ENCODE measurements at regions not wholly inside any gene's neighbourhood (a gene's known extent, or its start where the extent isn't known, plus 50 kb on each side); places are given as distances from the start of the nearest gene placed in this dataset.

- H3K79me1 ChIP-seq (ENCODE audit: low read length): no peaks in the 10 kb centered on the region
- H2BK5ac ChIP-seq (ENCODE audit: low read length): no peak overlapping the region
Measured at GRCh38 chr2:156790343-156791037, 354.3 kb downstream of the GPD2 start.

GRCh38 chr2:156792242-156792840 is 356.2 kb downstream of the GPD2 start:
- no peaks in the 10 kb centered on the region for H3K4me1 ChIP-seq (ENCODE audit: control insufficient read depth, low read depth, low read length)
- WGBS (ENCODE audit: extremely low coverage, insufficient coverage, low lambda C conversion rate): no CpG with 5 or more reads among the region's 9 CpGs
- no peak for DNase-seq

More at GRCh38 chr2:156790343-156791037, 354.3 kb downstream of the GPD2 start:
- Histone ChIP-seq H3K9ac (ENCODE audit: low read length) (no peak overlapping the region), H3K27me3 (ENCODE audit: insufficient read depth, low read length, poor library complexity) (no peaks in the 10 kb centered on the region), H2AK5ac (ENCODE audit: low read length) (no peak overlapping the region), H2BK15ac (replicated peaks; ENCODE audit: low read depth) (no peak overlapping the region), H3K56ac (ENCODE audit: low read length) (no peak overlapping the region), H4K5ac (ENCODE audit: low read length) (no peak overlapping the region), H3K23ac (ENCODE audit: low read length) (no peak overlapping the region), H4K8ac (ENCODE audit: low read depth, low read length) (no peak overlapping the region), H3K27ac (ENCODE audit: low read depth, low read length) (no peak overlapping the region), H3K79me2 (ENCODE audit: control insufficient read depth, insufficient read depth, low read length) (no peaks in the 10 kb centered on the region), H3K4me3 (ENCODE audit: low read length) (no peak overlapping the region), H3K4ac (ENCODE audit: low read depth, low read length) (no peak overlapping the region), H3K4me2 (ENCODE audit: low read length) (no peak overlapping the region), H3K36me3 (ENCODE audit: control insufficient read depth, insufficient read depth, low read length) (no peaks in the 10 kb centered on the region), H2BK120ac (ENCODE audit: low read depth, low read length) (no peak overlapping the region), H3K18ac (ENCODE audit: low read length) (no peak overlapping the region), H3K4me1 (ENCODE audit: control insufficient read depth, low read depth, low read length) (no peaks in the 10 kb centered on the region)
- WGBS (ENCODE audit: extremely low coverage, insufficient coverage, low lambda C conversion rate): no CpG with 5 or more reads among the region's 3 CpGs
- no peak for DNase-seq

GRCh38 chr2:156797832-156798231 is 361.7 kb downstream of the GPD2 start:
- Histone ChIP-seq H3K9ac (ENCODE audit: low read length) (no peak overlapping the region), H3K36me3 (ENCODE audit: control insufficient read depth, insufficient read depth, low read length) (no peaks in the 10 kb centered on the region), H3K4me3 (ENCODE audit: low read length) (no peak overlapping the region), H3K27ac (ENCODE audit: low read depth, low read length) (no peak overlapping the region), H3K79me1 (ENCODE audit: low read length) (no peaks in the 10 kb centered on the region), H3K79me2 (ENCODE audit: control insufficient read depth, insufficient read depth, low read length) (no peaks in the 10 kb centered on the region), H3K4me2 (ENCODE audit: low read length) (no peak overlapping the region), H3K27me3 (ENCODE audit: insufficient read depth, low read length, poor library complexity) (no peaks in the 10 kb centered on the region), H3K23ac (ENCODE audit: low read length) (no peak overlapping the region), H2BK5ac (ENCODE audit: low read length) (no peak overlapping the region), H4K5ac (ENCODE audit: low read length) (no peak overlapping the region), H3K4ac (ENCODE audit: low read depth, low read length) (no peak overlapping the region), H3K18ac (ENCODE audit: low read length) (no peak overlapping the region), H2BK15ac (replicated peaks; ENCODE audit: low read depth) (no peak overlapping the region), H3K56ac (ENCODE audit: low read length) (no peak overlapping the region), H4K8ac (ENCODE audit: low read depth, low read length) (no peak overlapping the region), H2BK120ac (ENCODE audit: low read depth, low read length) (no peak overlapping the region), H2AK5ac (ENCODE audit: low read length) (no peak overlapping the region), H3K4me1 (ENCODE audit: control insufficient read depth, low read depth, low read length) (peaks cover 7% of the 10 kb centered on the region)
- WGBS (ENCODE audit: extremely low coverage, insufficient coverage, low lambda C conversion rate): no CpG with 5 or more reads among the region's 2 CpGs
- DNase-seq: no peak

More at GRCh38 chr2:156792242-156792840, 356.2 kb downstream of the GPD2 start:
- H3K4me2 ChIP-seq (ENCODE audit: low read length): no peak overlapping the region
- no peak overlapping the region for H3K27ac ChIP-seq (ENCODE audit: low read depth, low read length)
- no peak overlapping the region for H3K9ac ChIP-seq (ENCODE audit: low read length)
- H3K79me1 ChIP-seq (ENCODE audit: low read length): no peaks in the 10 kb centered on the region
- no peaks in the 10 kb centered on the region for H3K79me2 ChIP-seq (ENCODE audit: control insufficient read depth, insufficient read depth, low read length)
- no peak overlapping the region for H3K18ac ChIP-seq (ENCODE audit: low read length)
- no peak overlapping the region for H2BK15ac ChIP-seq (replicated peaks; ENCODE audit: low read depth)
- H3K56ac ChIP-seq (ENCODE audit: low read length): no peak overlapping the region
- H3K36me3 ChIP-seq (ENCODE audit: control insufficient read depth, insufficient read depth, low read length): no peaks in the 10 kb centered on the region
- no peak overlapping the region for H3K23ac ChIP-seq (ENCODE audit: low read length)
- no peak overlapping the region for H2BK5ac ChIP-seq (ENCODE audit: low read length)
- no peak overlapping the region for H4K8ac ChIP-seq (ENCODE audit: low read depth, low read length)
- H2AK5ac ChIP-seq (ENCODE audit: low read length): no peak overlapping the region
- H3K4me3 ChIP-seq (ENCODE audit: low read length): no peak overlapping the region
- H3K27me3 ChIP-seq (ENCODE audit: insufficient read depth, low read length, poor library complexity): no peaks in the 10 kb centered on the region
- H2BK120ac ChIP-seq (ENCODE audit: low read depth, low read length): no peak overlapping the region
- no peak overlapping the region for H4K5ac ChIP-seq (ENCODE audit: low read length)
- no peak overlapping the region for H3K4ac ChIP-seq (ENCODE audit: low read depth, low read length)

- Histone ChIP-seq H3K79me2 (ENCODE audit: control insufficient read depth, insufficient read depth, low read length) (no peaks in the 10 kb centered on the region), H3K36me3 (ENCODE audit: control insufficient read depth, insufficient read depth, low read length) (no peaks in the 10 kb centered on the region), H3K23ac (ENCODE audit: low read length) (no peak overlapping the region), H3K4ac (ENCODE audit: low read depth, low read length) (no peak overlapping the region), H3K4me3 (ENCODE audit: low read length) (no peak overlapping the region), H2BK5ac (ENCODE audit: low read length) (no peak overlapping the region), H3K4me2 (ENCODE audit: low read length) (no peak overlapping the region), H3K9ac (ENCODE audit: low read length) (no peak overlapping the region), H3K4me1 (ENCODE audit: control insufficient read depth, low read depth, low read length) (peaks cover 10% of the 10 kb centered on the region), H4K8ac (ENCODE audit: low read depth, low read length) (no peak overlapping the region), H3K27ac (ENCODE audit: low read depth, low read length) (peak overlapping the region; percentile 67), H3K56ac (ENCODE audit: low read length) (no peak overlapping the region), H3K27me3 (ENCODE audit: insufficient read depth, low read length, poor library complexity) (no peaks in the 10 kb centered on the region), H4K5ac (ENCODE audit: low read length) (no peak overlapping the region), H2AK5ac (ENCODE audit: low read length) (no peak overlapping the region), H3K18ac (ENCODE audit: low read length) (no peak overlapping the region), H2BK15ac (replicated peaks; ENCODE audit: low read depth) (no peak overlapping the region), H2BK120ac (ENCODE audit: low read depth, low read length) (no peak overlapping the region), H3K79me1 (ENCODE audit: low read length) (no peaks in the 10 kb centered on the region)
- DNase-seq: peak; percentile 83
- WGBS (ENCODE audit: extremely low coverage, insufficient coverage, low lambda C conversion rate): no CpG with 5 or more reads among the region's 3 CpGs
Measured at GRCh38 chr2:156800065-156800653, 364.0 kb downstream of the GPD2 start.

- H3K79me1 ChIP-seq (ENCODE audit: low read length): no peaks in the 10 kb centered on the region
- no peak overlapping the region for H3K4me3 ChIP-seq (ENCODE audit: low read length)
- no peak overlapping the region for H3K4me2 ChIP-seq (ENCODE audit: low read length)
- no peak overlapping the region for H3K18ac ChIP-seq (ENCODE audit: low read length)
- no peak overlapping the region for H2AK5ac ChIP-seq (ENCODE audit: low read length)
- H2BK5ac ChIP-seq (ENCODE audit: low read length): no peak overlapping the region
- H3K79me2 ChIP-seq (ENCODE audit: control insufficient read depth, insufficient read depth, low read length): no peaks in the 10 kb centered on the region
- no peak overlapping the region for H3K27ac ChIP-seq (ENCODE audit: low read depth, low read length)
- no peak overlapping the region for H3K23ac ChIP-seq (ENCODE audit: low read length)
- no peak overlapping the region for H3K56ac ChIP-seq (ENCODE audit: low read length)
- H4K8ac ChIP-seq (ENCODE audit: low read depth, low read length): no peak overlapping the region
- WGBS (ENCODE audit: extremely low coverage, insufficient coverage, low lambda C conversion rate): no CpG with 5 or more reads among the region's 8 CpGs
- H3K27me3 ChIP-seq (ENCODE audit: insufficient read depth, low read length, poor library complexity): no peaks in the 10 kb centered on the region
- no peak overlapping the region for H3K4ac ChIP-seq (ENCODE audit: low read depth, low read length)
- no peak overlapping the region for H2BK120ac ChIP-seq (ENCODE audit: low read depth, low read length)
- DNase-seq: peak; percentile 52
- H4K5ac ChIP-seq (ENCODE audit: low read length): no peak overlapping the region
- no peak overlapping the region for H2BK15ac ChIP-seq (replicated peaks; ENCODE audit: low read depth)
- H3K4me1 ChIP-seq (ENCODE audit: control insufficient read depth, low read depth, low read length): peaks cover 10% of the 10 kb centered on the region
- no peaks in the 10 kb centered on the region for H3K36me3 ChIP-seq (ENCODE audit: control insufficient read depth, insufficient read depth, low read length)
- no peak overlapping the region for H3K9ac ChIP-seq (ENCODE audit: low read length)
Measured at GRCh38 chr2:156800781-156801361, 364.7 kb downstream of the GPD2 start.
